Psoas muscle (tissue), 7 donors: ENCODE measurements at regions not wholly inside any gene's neighbourhood (a gene's known extent, or its start where the extent isn't known, plus 50 kb on each side); places are given as distances from the start of the nearest gene placed in this dataset.
A peak's percentile ranks its signal among the peaks of the same experiment; 100 is the strongest.

ENCODE experiments used
- ATAC-seq, 4 donors: fragments of 200-7000 bp; cut with Tn5 transposase; one replicate each; pipeline ENCODE4 v1.9.1; 2020; ENCODE audit warnings: moderate library complexity in 3 of 4, mild to moderate bottlenecking in 2 of 4
- DNase-seq, 2 donors: peaks; one replicate each; pipeline ENCODE4 v3.0.0-alpha.2; 2020
- H3K27ac ChIP-seq: fragments of 200-600 bp; one replicate; pipeline ENCODE4 v1.8.0; 2022
- H3K27me3 ChIP-seq, 3 donors: fragments of 200-600 bp in 1 of 3; one replicate each; pipeline versions ENCODE4 v1.6.1 to v1.8.0; 2013 to 2022; ENCODE audit warnings: low read length in 2 of 3, mild to moderate bottlenecking in 2 of 3, moderate library complexity in 1 of 3; ENCODE audit not compliant: insufficient read depth in 3 of 3
- H3K36me3 ChIP-seq, 2 donors: fragments of 200-600 bp in 1 of 2; one replicate each; pipeline versions ENCODE4 v1.6.1 to v1.8.0; 2013 to 2022; ENCODE audit warnings: low read depth in 1 of 2, mild to moderate bottlenecking in 1 of 2, moderate library complexity in 1 of 2; ENCODE audit not compliant: insufficient read depth in 1 of 2
- H3K4me1 ChIP-seq: fragments of 200-600 bp; one replicate; pipeline ENCODE4 v1.8.0; 2022
- H3K4me3 ChIP-seq: fragments of 200-600 bp; one replicate; pipeline ENCODE4 v1.8.0; 2022; ENCODE audit warnings: mild to moderate bottlenecking
- H3K9me3 ChIP-seq: fragments of 200-600 bp; one replicate; pipeline ENCODE4 v1.8.0; 2022
- CTCF ChIP-seq: fragments of 200-600 bp; IDR thresholded peaks from one replicate; pipeline ENCODE4 v1.8.0; 2022; ENCODE audit warnings: antibody characterized with exemption
- WGBS, 3 donors: extraction: QIAGEN DNeasy Blood & Tissue Kit; methylation state at CpG; one replicate each; pipeline versions ENCODE4 v1.1.6 to v1.1.7; 2013; 5-methylcytosine and 5-hydroxymethylcytosine counted together
- intact Hi-C, 2 donors: fragments of 100-400 bp; cut with DNase I; formaldehyde crosslinking; loops; one replicate each; pipeline versions ENCODE4 v1.11.0 to v1.14.2; 2022
- donor health status: healthy with polysubstance abuse.
- donor health status: DM: no; HTN: no; CAD: no; lungs with moderate emphysema.
- donor health status: Bipolar disorder and iron deficiency.
- donor health status: healthy.
- donor health status: DM: yes; HTN: yes; CAD: no.
- donor health status: DM: no; HTN: no; CAD: no.
- donor health status: DM: yes; HTN: yes; CAD: no.

DNA sequence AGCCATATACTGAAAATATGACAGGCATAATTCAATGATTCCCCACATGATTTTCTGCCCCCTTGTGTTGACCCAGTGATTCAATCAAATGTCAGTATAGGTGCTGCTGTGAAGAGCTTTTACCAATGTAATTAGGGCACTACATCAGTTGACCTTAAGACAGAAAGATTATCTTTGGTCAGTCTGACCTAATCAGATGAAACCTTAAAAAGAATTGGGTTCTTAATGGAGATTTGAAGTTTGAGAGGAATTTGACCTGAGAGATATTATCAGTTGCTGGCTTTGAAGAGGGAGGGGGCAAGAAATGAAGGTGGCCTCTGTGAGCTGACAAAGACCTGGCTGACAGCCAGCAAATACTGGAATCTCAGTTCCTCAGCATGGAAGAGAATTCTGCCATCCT, 358.7 kb upstream of the CA10 start:
- TF ChIP-seq CTCF, result no peak
- Histone ChIP-seq H3K9me3 (no peaks in the 10 kb centered on the region), H3K36me3 (no peaks in the 10 kb centered on the region), H3K4me3 (no peak overlapping the region), H3K27me3 (no peaks in the 10 kb centered on the region), H3K27ac (no peak overlapping the region), H3K4me1 (no peaks in the 10 kb centered on the region)
- DNase-seq (no peak), ATAC-seq (no peak)
- intact Hi-C loops, result no loop called here

- Histone ChIP-seq H3K27ac (no peak overlapping the region), H3K27me3 (no peaks in the 10 kb centered on the region), H3K36me3 (no peaks in the 10 kb centered on the region), H3K4me3 (no peak overlapping the region), H3K4me1 (no peaks in the 10 kb centered on the region), H3K9me3 (no peaks in the 10 kb centered on the region)
- TF ChIP-seq CTCF, result no peak
- 58 to 72% (median 70%) methylated on average over 2 of the region's 2 CpGs for WGBS, 3 donors
- DNase-seq, result no peak
- intact Hi-C loops, result no loop called here
- no peak for ATAC-seq
Measured at GRCh38 chr17:52515927-52516326, 357.4 kb upstream of the CA10 start.

DNA sequence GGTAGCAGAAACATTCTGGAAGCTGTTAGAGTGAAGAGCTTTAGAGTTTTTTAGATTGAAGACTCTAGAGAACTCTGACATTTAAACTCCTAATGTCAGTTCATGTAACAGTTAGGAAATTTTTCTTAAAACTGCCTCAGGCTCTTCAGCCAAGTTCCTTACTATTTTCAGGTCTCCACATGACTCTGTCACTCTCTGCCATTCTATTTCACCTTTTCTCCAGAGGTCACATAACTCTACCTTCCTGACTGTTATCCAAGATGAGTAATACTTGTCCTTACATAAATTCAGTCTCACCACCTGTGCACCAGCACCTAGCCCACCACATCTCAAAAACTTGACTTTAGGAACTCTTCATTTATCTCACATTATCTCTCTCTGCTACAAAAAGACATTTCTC, 347.1 kb upstream of the CA10 start:
- Histone ChIP-seq H3K4me1 (peaks cover 16% of the 10 kb centered on the region), H3K4me3 (no peak overlapping the region), H3K36me3 (no peaks in the 10 kb centered on the region), H3K27ac (no peak overlapping the region), H3K27me3 (no peaks in the 10 kb centered on the region), H3K9me3 (no peaks in the 10 kb centered on the region)
- no peak for TF ChIP-seq CTCF
- intact Hi-C loops, result no loop called here
- DNase-seq (no peak), ATAC-seq (peak in 2 of 4 donors; percentile 63 to 68)

DNA sequence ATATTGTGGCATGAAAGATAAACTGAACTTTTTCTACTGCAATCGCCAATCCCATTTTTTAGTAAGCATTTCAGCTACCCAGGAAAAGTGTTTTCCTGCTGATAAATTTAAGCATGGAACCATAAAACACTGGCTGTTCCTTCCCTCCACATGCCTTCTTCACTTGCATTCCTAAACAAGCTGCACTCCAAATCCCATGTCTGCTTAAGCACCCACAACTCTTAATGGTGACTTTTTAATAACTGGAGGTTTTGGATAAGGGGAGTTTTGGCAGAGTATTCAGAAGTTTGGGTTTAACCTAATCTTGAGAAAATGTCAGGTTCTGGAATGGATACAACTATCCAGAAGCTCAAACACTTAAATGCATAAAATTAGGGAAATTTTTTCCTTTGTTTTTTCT, 345.6 kb upstream of the CA10 start:
- WGBS, 3 donors, result 75 to 91% (median 87%) methylated on average over 1 of the region's 1 CpG
- Histone ChIP-seq H3K27ac (no peak overlapping the region), H3K27me3 (no peaks in the 10 kb centered on the region), H3K4me3 (no peak overlapping the region), H3K36me3 (no peaks in the 10 kb centered on the region), H3K4me1 (peaks cover 16% of the 10 kb centered on the region), H3K9me3 (no peaks in the 10 kb centered on the region)
- intact Hi-C loops, result no loop called here
- DNase-seq (no peak), ATAC-seq (no peak)
- TF ChIP-seq CTCF, result no peak

DNA sequence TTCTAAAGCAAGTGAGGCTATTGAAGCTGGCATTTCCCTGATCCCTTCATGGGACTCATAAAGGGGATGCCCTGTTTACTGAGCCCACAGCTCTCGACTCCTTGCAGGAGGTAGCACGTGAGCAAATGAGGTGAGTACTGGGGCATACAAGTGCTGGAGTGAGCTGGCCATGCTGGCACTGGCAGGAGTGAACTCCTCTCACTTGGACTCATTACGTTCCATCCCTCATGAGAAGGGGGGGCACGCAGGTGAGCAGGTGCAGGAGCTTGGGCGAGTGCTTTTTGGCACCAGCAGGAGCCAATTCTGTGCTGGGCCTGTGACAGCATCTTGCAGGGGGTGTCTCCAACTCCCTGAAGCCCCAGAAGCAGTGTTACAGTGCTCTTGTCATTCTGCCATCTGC, 337.1 kb upstream of the CA10 start:
- Histone ChIP-seq H3K36me3 (no peaks in the 10 kb centered on the region), H3K27ac (no peak overlapping the region), H3K27me3 (no peaks in the 10 kb centered on the region), H3K4me1 (peaks cover 14% of the 10 kb centered on the region), H3K9me3 (no peaks in the 10 kb centered on the region), H3K4me3 (no peak overlapping the region)
- ATAC-seq (no peak), DNase-seq (no peak)
- no peak for TF ChIP-seq CTCF
- 51 to 76% (median 73%) methylated on average over 5 of the region's 5 CpGs for WGBS, 3 donors
- intact Hi-C loops, result no loop called here
